ENCODE measurements at regions not wholly inside any gene's neighbourhood (a gene's known extent, or its start where the extent isn't known, plus 50 kb on each side); places are given as distances from the start of the nearest gene placed in this dataset.

- H3K36me3 ChIP-seq (ENCODE audit: control insufficient read depth, insufficient read depth, low read length): no peaks in the 10 kb centered on the region
- no peak overlapping the region for H2BK120ac ChIP-seq (ENCODE audit: low read depth, low read length)
- H2AK9ac ChIP-seq (replicated peaks; ENCODE audit: low read depth, low read length, poor library complexity): no peak overlapping the region
- TF ChIP-seq CTCF (conservative IDR thresholded peaks at IDR 0.05; ENCODE audit: low read depth, low read length) (0 out of 2 replicates have a peak, but pooled peaks have one; percentile 6), BHLHE40 (IDR thresholded peaks at IDR 0.05; ENCODE audit: low read depth, low read length) (no peak)
- no peak overlapping the region for H4K8ac ChIP-seq (ENCODE audit: low read depth in 2 of 2, low read length in 2 of 2)
- H3K27me3 ChIP-seq (ENCODE audit: control insufficient read depth, insufficient read depth, low read length): peaks cover 2% of the 10 kb centered on the region
- H3K4me2 ChIP-seq (ENCODE audit: low read depth, low read length): no peak overlapping the region
- no peak overlapping the region for H4K91ac ChIP-seq (ENCODE audit: insufficient read depth, low read depth, low read length)
- H2BK20ac ChIP-seq (ENCODE audit: low read depth, low read length): no peak overlapping the region
- no peak for ATAC-seq (ENCODE audit: low read depth)
- ChIA-PET POLR2A (ENCODE audit: unreplicated experiment) (no interaction called here), CTCF (no interaction called here)
- H2AFZ ChIP-seq (replicated peaks; ENCODE audit: low read length, poor library complexity): no peak overlapping the region
- no peak overlapping the region for H2BK15ac ChIP-seq (ENCODE audit: low read depth, low read length)
- no peaks in the 10 kb centered on the region for H4K20me1 ChIP-seq (ENCODE audit: insufficient read depth, low read length)
- H2AK5ac ChIP-seq (ENCODE audit: low read depth, low read length): no peak overlapping the region
- H3K4me1 ChIP-seq (ENCODE audit: control insufficient read depth, insufficient read depth, low read length): no peaks in the 10 kb centered on the region
- no peak overlapping the region for H3K23ac ChIP-seq (ENCODE audit: low read depth, low read length)
- BruUV-seq (replicated peaks): no TSS peak
- dilution Hi-C loops (cut with HindIII; ENCODE audit: low sequenced_read_pairs, unreplicated experiment) (no loop called here), intact Hi-C loops (cut with micrococcal nuclease) (no loop called here), in situ Hi-C loops (cut with MboI; ENCODE audit: low sequenced_read_pairs) (loop anchor here (25.0 kb wide), 1 partner anchor 930 kb away; no protein-coding TSS in a partner anchor)
- H3K9ac ChIP-seq (ENCODE audit: low read depth, low read length): no peak overlapping the region
- no peak overlapping the region for H3K27ac ChIP-seq (ENCODE audit: insufficient read depth, low read length)
- H3K4ac ChIP-seq (ENCODE audit: low read depth, low read length): no peak overlapping the region
- no peaks in the 10 kb centered on the region for H3K9me1 ChIP-seq (ENCODE audit: insufficient read depth, low read length)
- H3K56ac ChIP-seq (ENCODE audit: extremely low read depth, insufficient read depth, low read length): no peak overlapping the region
- no peak for DNase-seq
- H3K14ac ChIP-seq (replicated peaks; ENCODE audit: low read depth, low read length): no peak overlapping the region
- H2BK5ac ChIP-seq (ENCODE audit: low read depth, low read length, poor library complexity, severe bottlenecking): no peak overlapping the region
- H3K4me3 ChIP-seq (ENCODE audit: insufficient read depth, low read depth, low read length): no peak overlapping the region
- H4K5ac ChIP-seq (ENCODE audit: low read depth, low read length): no peak overlapping the region
- WGBS, 2 experiments (ENCODE audit: extremely low coverage in 2 of 2, insufficient read length in 1 of 2): no CpG with 5 or more reads among the region's 2 CpGs
- H3K18ac ChIP-seq (ENCODE audit: low read depth, low read length): no peak overlapping the region
- H3K9me3 ChIP-seq (ENCODE audit: control insufficient read depth, insufficient read depth, low read length): no peaks in the 10 kb centered on the region
- no peaks in the 10 kb centered on the region for H3K79me1 ChIP-seq (ENCODE audit: low read depth in 1 of 2, low read length in 2 of 2)
Observed at GRCh38 chrX:97692575-97692974, 808.9 kb downstream of the RPA4 start.
